Right hindlimb (tissue), 1 donor: ENCODE measurements at regions not wholly inside any gene's neighbourhood (a gene's known extent, or its start where the extent isn't known, plus 50 kb on each side); places are given as distances from the start of the nearest gene placed in this dataset.

Experiments used
- DNase-seq: peaks from one replicate; pipeline ENCODE4 v3.0.0-alpha.2; 2018

GRCh38 chr9:118529624-118530214 is 825.5 kb downstream of the TLR4 start:
- no peak for DNase-seq

GRCh38 chr9:118532592-118532991 is 828.4 kb downstream of the TLR4 start:
- no peak for DNase-seq

DNA sequence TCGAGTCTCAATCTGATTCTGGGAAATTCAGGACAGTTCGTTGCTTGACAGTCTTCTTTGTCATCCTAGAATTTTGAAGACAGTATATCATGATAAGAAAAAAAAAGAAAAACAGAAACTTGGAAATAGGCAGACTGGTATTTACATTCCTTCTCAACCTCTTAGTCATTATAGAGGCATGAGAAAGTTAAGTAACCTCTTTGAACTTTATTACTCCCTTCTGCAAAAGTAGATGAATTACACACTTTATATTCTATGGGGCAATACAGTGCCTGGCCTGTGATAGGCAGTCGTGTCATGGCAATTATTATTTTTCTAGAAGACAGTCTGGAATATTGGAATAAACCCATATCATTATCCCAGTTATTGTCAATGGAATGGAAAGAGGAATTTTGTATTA is 828.9 kb downstream of the TLR4 start:
- DNase-seq: no peak

DNA sequence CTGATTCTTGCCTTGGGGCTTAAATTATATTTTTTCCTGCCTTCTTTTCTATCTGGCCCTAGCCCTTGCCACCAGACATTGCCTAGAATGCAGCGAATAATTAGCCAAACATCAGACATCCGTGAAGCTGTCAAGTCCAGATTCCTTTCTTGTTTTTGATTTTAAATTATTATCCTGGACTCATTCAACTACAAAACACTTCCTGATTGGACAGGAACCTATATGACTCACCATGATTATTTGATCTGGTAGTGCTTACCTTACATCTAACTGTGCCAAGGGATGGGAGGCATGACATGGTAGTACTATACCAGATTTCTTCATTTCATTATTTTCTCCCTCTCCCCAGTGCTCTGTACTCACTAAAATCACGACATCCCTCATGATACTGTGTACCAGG is 829.6 kb downstream of the TLR4 start:
- DNase-seq: no peak

GRCh38 chr9:118536153-118536552 is 832.0 kb downstream of the TLR4 start:
- no peak for DNase-seq

DNA sequence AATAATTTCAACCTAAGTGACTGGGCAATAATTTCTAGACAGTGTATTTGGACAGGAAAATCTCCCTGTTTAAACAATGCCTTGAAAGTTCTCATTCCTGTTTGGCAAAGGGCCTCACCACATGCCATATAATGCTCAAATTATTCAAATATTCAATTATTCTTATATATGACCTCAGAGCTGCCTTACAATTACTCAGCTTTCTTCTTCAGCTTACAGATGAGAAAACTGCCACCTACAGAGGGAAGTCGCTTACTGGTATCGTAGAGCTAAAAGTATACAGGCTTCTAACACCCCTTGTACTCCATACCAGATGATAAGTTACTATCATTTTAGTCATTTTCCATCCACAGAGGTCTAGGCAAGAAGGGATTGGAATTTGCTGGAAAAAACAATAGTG is 830.3 kb downstream of the BRINP1 start:
- DNase-seq: no peak

- no peak for DNase-seq
These were observed 815.8 kb downstream of the BRINP1 start for GRCh38 chr9:118553465-118553864.

- DNase-seq: no peak
These were observed 814.2 kb downstream of the BRINP1 start for GRCh38 chr9:118554987-118555386.

DNA sequence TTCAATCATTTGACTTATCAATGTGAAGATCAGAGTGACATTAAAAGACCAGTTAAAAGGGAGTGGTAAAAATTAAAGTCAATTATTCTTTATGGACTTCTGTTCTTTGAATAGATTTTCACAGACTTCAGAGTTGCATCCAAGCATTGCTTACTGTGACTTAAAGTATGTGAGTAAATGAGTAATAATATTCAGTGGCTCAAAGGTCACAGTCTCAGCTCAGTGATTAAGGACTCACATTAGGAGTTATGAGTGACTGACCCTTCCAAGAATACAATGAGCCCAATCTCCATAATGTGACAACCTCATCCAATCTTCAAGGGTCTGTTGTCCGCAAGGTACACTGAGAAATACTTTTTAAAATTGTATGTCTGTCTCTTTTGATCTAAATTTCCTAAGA is 811.2 kb downstream of the BRINP1 start:
- DNase-seq: no peak

DNA sequence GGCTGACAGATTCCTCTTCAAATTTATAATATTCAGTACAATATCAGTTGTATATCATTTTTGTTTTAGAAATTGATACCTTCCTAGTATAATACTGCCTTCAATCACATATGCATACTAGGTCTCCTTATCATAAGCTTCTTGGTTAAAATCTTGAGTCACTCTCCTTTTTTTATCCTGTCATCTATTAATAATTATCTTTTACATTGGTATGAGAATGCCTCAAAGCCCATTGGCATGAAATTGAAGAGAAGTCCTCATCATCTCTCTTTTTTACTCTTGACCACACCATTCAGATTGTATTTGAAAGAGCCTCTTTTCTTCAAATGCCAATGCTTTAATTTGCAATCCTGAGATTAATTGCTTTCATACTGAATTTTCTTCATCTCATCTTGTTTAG is 810.3 kb downstream of the BRINP1 start:
- no peak for DNase-seq

DNA sequence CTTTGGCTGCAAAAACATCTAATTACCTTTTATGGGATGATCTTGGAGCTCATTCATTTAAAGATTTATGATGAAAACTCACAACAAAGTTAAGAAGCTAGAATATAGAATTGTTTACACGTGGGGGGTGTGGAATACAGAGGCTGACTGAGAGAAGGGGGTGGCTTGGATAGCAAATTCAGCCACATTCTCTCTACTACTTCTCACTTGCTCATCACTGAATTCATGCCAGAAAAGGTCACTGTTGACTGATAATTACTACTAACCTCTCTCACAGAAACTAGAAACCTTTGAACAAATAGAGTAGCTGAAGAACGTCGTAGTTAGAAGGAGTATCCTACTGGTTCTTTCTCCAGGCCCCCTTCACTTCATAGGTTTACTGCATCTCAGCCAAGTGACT is 808.2 kb downstream of the BRINP1 start:
- DNase-seq: no peak

- no peak for DNase-seq
These were observed 805.6 kb downstream of the BRINP1 start for GRCh38 chr9:118563677-118564076.

GRCh38 chr9:118567861-118568260 is 801.4 kb downstream of the BRINP1 start:
- DNase-seq: no peak

- no peak for DNase-seq
These were observed 800.5 kb downstream of the BRINP1 start for GRCh38 chr9:118568704-118569103.

DNA sequence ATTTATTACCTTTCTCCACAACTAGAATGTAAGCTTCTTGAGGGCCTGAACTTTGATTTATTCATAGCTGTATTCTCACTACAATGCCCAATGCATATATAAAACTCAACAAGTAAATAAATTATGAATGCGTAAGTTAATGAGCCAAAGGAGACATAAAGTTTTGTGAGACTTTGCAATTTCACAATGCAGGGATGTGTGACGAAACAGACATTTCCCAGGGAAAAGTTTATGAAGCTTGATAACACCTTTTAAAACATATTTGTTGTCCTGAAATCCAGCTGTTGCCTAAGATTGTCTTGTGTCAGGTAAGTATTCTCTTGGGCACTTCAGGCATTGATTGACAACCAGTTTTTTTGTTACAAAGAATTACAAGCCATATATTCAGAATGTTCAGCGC is 800.1 kb downstream of the BRINP1 start:
- DNase-seq: no peak

DNA sequence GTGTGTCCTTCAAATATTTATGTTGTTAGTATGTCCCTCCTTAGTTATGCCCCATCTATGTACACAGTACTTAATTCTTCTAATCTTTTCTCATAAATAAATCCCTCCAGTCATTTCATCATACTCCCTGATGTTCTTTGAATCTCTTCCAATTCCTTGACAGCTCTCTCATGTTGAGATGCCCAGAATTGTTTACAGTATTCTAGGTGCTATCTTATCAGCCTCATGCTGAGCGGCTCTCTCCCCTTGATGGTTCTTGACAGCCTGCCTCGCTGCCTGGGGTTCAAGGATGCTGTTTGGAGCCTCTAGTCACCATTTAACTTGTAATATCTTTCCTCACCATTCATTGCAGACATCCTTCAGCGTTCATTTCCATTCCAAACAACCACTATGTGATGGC is 799.2 kb downstream of the BRINP1 start:
- no peak for DNase-seq

DNA sequence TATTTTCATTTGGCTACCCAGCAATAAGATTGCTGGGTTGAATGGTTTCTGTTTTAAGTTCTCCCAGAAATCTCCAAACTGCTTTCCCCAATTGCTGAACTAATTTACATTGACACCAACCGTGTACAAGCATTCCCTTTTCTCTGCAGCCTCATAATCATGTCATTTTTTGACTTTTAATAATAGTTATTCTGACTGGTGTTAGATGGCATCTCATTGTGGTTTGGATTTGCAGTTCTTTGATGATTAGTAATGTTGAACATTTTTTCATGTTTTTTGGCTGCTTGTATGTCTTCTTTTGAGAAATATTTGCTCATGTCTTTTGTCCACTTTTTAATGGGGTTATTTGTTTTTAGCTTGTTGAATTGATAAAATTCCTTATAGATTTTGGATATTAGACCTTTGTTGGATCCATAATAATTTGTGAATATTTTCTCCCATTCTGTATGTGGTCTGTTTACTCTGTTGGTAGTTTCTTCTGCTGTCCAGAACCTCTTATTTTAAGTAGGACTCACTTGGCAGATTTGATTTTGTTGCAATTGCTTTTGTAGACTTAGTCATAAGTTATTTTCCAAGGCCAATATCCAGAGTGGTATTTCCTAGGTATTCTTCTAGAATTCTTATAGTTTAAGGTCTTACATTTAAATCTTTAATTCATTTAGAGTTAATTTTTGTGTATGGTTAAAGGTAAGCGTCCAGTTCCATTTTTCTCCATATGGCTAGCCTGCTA is 793.7 kb downstream of the BRINP1 start:
- DNase-seq: no peak

GRCh38 chr9:118577121-118577520 is 792.1 kb downstream of the BRINP1 start:
- DNase-seq: no peak

DNA sequence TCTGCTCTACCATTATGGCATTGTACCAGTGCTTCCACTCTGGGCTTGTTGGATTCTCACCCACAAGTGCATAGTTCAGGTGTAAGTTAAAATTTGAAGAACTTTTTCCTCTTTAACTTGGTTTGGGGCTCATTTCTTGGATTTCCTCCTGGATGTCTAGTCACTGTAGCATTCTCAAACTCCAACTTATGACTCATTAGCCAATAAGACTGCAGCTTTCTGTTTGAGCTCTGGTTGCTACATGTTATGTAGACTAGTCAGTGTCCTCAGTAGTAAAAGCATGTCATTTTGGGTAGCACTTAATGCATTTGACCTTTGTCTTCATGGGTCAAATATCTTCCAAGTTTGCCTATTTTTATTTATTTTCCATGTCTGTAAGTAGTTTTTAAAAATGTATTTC is 790.8 kb downstream of the BRINP1 start:
- DNase-seq: no peak

- DNase-seq: no peak
These were observed 785.8 kb downstream of the BRINP1 start for GRCh38 chr9:118583414-118583813.

- no peak for DNase-seq
These were observed 782.3 kb downstream of the BRINP1 start for GRCh38 chr9:118586978-118587377.

DNA sequence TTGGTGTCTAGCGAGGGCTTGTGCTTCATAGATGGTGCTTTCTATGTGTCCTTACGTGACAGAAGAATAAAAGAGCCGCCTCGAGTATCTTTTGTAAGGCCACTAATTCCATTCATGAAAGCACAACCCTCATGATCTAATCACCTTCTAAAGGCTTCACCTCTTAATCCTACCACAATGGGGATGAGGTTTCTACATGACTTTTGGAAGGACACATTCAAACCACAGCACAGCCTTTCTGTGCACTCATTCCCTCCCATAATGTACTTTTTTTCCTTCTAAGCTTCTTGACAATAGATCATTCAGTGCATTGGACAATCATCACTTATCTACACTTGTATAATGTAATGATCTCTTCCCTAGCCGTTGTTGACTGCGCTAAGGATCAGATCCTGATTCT is 774.8 kb downstream of the BRINP1 start:
- DNase-seq: no peak

GRCh38 chr9:118595719-118596305 is 773.4 kb downstream of the BRINP1 start:
- DNase-seq: peak; percentile 18

GRCh38 chr9:118596374-118597015 is 772.7 kb downstream of the BRINP1 start:
- no peak for DNase-seq
